Esophagus muscularis mucosa (tissue), 4 donors: ENCODE measurements at regions not wholly inside any gene's neighbourhood (a gene's known extent, or its start where the extent isn't known, plus 50 kb on each side); places are given as distances from the start of the nearest gene placed in this dataset.
"Not testable (repeated sequence)": the region's sequence is repeated elsewhere in the genome, so short reads cannot be mapped to it uniquely, and the experiment has no call there.

Experiments used
- DNase-seq: peaks from one replicate; pipeline ENCODE4 v3.0.0-alpha.2; 2017; ENCODE audit errors: extremely low spot score
- H3K27ac ChIP-seq, 4 donors: fragments of 200-600 bp; sonication (generic); replicated peaks in 1 of 4; 1 replicate in 3 of 4; 2 replicates in 1 of 4; pipeline ENCODE4 v1.5.1; 2016 to 2019; ENCODE audit warnings: mild to moderate bottlenecking in 1 of 4
- H3K27me3 ChIP-seq, 4 donors: fragments of 200-600 bp; sonication (generic); one replicate each; pipeline versions ENCODE4 v1.5.1 to v1.6.0; 2016 to 2019
- H3K36me3 ChIP-seq, 4 donors: fragments of 200-600 bp; sonication (generic); one replicate each; pipeline ENCODE4 v1.5.1; 2016 to 2019
- H3K4me1 ChIP-seq, 4 donors: fragments of 200-600 bp; sonication (generic); one replicate each; pipeline ENCODE4 v1.5.1; 2016 to 2019
- H3K4me3 ChIP-seq, 4 donors: fragments of 200-600 bp; sonication (generic); 1 replicate in 2 of 4; 2 replicates in 2 of 4; pipeline ENCODE4 v1.5.1; 2016 to 2019; ENCODE audit warnings: mild to moderate bottlenecking in 4 of 4, moderate library complexity in 1 of 4
- H3K9me3 ChIP-seq, 4 donors: fragments of 200-600 bp; sonication (generic); 1 replicate in 3 of 4; 2 replicates in 1 of 4; pipeline ENCODE4 v1.5.1; 2016 to 2019
- CTCF ChIP-seq, 3 experiments: fragments of 200-600 bp in 2 of 3; fragments of 450-650 bp in 1 of 3; sonication (generic) in 2 of 3; IDR thresholded peaks; one replicate each; pipeline ENCODE4 v1.5.1; 2017 to 2019; ENCODE audit warnings: antibody characterized with exemption in 3 of 3, mild to moderate bottlenecking in 2 of 3, moderate library complexity in 1 of 3
- EP300 ChIP-seq: sonication (generic); formaldehyde crosslinking; IDR thresholded peaks from one replicate; pipeline ENCODE4 v1.6.1; 2017; ENCODE audit warnings: antibody characterized with exemption
- POLR2A ChIP-seq: fragments of 450-650 bp; IDR thresholded peaks from one replicate; pipeline ENCODE4 v1.6.1; 2017; ENCODE audit warnings: antibody characterized with exemption, moderate library complexity, mild to moderate bottlenecking, low read depth
- POLR2AphosphoS5 ChIP-seq, 2 donors: sonication (generic); formaldehyde crosslinking; IDR thresholded peaks; one replicate each; pipeline ENCODE4 v1.6.1; 2017; ENCODE audit warnings: antibody characterized with exemption in 2 of 2
- WGBS: methylation state at CpG from one replicate; pipeline ENCODE4 v1.1.5; 2018; 5-methylcytosine and 5-hydroxymethylcytosine counted together
- intact Hi-C: fragments of 100-400 bp; cut with DNase I; formaldehyde crosslinking; loops from one replicate; pipeline ENCODE4 v1.15.1; 2023

- intact Hi-C loops, result no loop called here
- no peak for TF ChIP-seq POLR2AphosphoS5 (IDR thresholded peaks at IDR 0.05)
- Histone ChIP-seq H3K4me1 (no peaks in the 10 kb centered on the region), H3K36me3 (no peaks in the 10 kb centered on the region), H3K27me3 (no peaks in the 10 kb centered on the region), H3K9me3 (peaks cover 0 to 27% (median 22%) of the 10 kb centered on the region in 4 donors), H3K4me3 (no peak overlapping the region), H3K27ac (no peak overlapping the region)
- no peak for DNase-seq
Measured at GRCh38 chr12:46567667-46568066, 195.1 kb upstream of the SLC38A2 start.

- TF ChIP-seq POLR2AphosphoS5 (IDR thresholded peaks at IDR 0.05), result no peak
- TF ChIP-seq CTCF (IDR thresholded peaks at IDR 0.05), result no peak
- no peak for TF ChIP-seq POLR2A
- no peak for TF ChIP-seq EP300
- DNase-seq, result no peak
- Histone ChIP-seq H3K27me3 (no peaks in the 10 kb centered on the region), H3K36me3 (no peaks in the 10 kb centered on the region), H3K27ac (no peak overlapping the region), H3K9me3 (peaks cover 0 to 20% (median 14%) of the 10 kb centered on the region in 4 donors), H3K4me3 (no peak overlapping the region), H3K4me1 (peaks cover 0 to 16% (median 4%) of the 10 kb centered on the region in 4 donors)
- intact Hi-C loops, result no loop called here
- 67% methylated on average over 5 of the region's 5 CpGs for WGBS
Measured at GRCh38 chr12:46562625-46563225, 190.2 kb upstream of the SLC38A2 start.

GRCh38 chr12:46561769-46562624 lies 189.4 kb upstream of the SLC38A2 start:
- intact Hi-C loops, H3K27me3 ChIP-seq, H3K36me3 ChIP-seq, H3K4me3 ChIP-seq, H3K27ac ChIP-seq, DNase-seq: not testable (repeated sequence)
- WGBS, result 85% methylated on average over 7 of the region's 7 CpGs
- Histone ChIP-seq H3K4me1 (peaks cover 0 to 17% (median 4%) of the 10 kb centered on the region in 4 donors), H3K9me3 (peaks cover 0 to 13% (median 8%) of the 10 kb centered on the region in 4 donors)

- no peak for TF ChIP-seq POLR2AphosphoS5 (IDR thresholded peaks at IDR 0.05)
- TF ChIP-seq EP300, result no peak
- TF ChIP-seq CTCF (IDR thresholded peaks at IDR 0.05), result no peak
- no peak for TF ChIP-seq POLR2A
- intact Hi-C loops, result no loop called here
Measured at GRCh38 chr12:46560874-46561273, 188.3 kb upstream of the SLC38A2 start.

GRCh38 chr12:46560089-46560488 lies 187.5 kb upstream of the SLC38A2 start:
- intact Hi-C loops, result no loop called here
- Histone ChIP-seq H3K4me3 (no peak overlapping the region), H3K4me1 (peaks cover 11 to 36% (median 20%) of the 10 kb centered on the region in 4 donors), H3K36me3 (no peaks in the 10 kb centered on the region), H3K27me3 (no peaks in the 10 kb centered on the region), H3K27ac (no peak overlapping the region), H3K9me3 (peaks cover 0 to 8% (median under 1%) of the 10 kb centered on the region in 4 donors)
- DNase-seq, result no peak
- WGBS, result 89% methylated on average over 2 of the region's 2 CpGs
- TF ChIP-seq POLR2AphosphoS5 (IDR thresholded peaks at IDR 0.05) (no peak), EP300 (no peak), POLR2A (no peak), CTCF (IDR thresholded peaks at IDR 0.05) (no peak)

More at GRCh38 chr12:46560874-46561273, 188.3 kb upstream of the SLC38A2 start:
- peaks cover 0 to 9% (median 4%) of the 10 kb centered on the region in 4 donors for H3K9me3 ChIP-seq
- no peak for DNase-seq
- no peak overlapping the region for H3K4me3 ChIP-seq
- WGBS, result 92% methylated on average over 1 of the region's 1 CpG
- peaks cover 4 to 28% (median 12%) of the 10 kb centered on the region in 4 donors for H3K4me1 ChIP-seq
- no peaks in the 10 kb centered on the region for H3K27me3 ChIP-seq
- no peaks in the 10 kb centered on the region for H3K36me3 ChIP-seq
- no peak overlapping the region for H3K27ac ChIP-seq
